Anterior cingulate cortex (tissue), 58 donors: ENCODE measurements at regions not wholly inside any gene's neighbourhood (a gene's known extent, or its start where the extent isn't known, plus 50 kb on each side); places are given as distances from the start of the nearest gene placed in this dataset.
"Not testable (repeated sequence)": the region's sequence is repeated elsewhere in the genome, so short reads cannot be mapped to it uniquely, and the experiment has no call there.

Experiments used
- DNase-seq, 58 donors: peaks; one replicate each; lab custom pipeline; 2025; lab: John Stamatoyannopoulos, UW

DNA sequence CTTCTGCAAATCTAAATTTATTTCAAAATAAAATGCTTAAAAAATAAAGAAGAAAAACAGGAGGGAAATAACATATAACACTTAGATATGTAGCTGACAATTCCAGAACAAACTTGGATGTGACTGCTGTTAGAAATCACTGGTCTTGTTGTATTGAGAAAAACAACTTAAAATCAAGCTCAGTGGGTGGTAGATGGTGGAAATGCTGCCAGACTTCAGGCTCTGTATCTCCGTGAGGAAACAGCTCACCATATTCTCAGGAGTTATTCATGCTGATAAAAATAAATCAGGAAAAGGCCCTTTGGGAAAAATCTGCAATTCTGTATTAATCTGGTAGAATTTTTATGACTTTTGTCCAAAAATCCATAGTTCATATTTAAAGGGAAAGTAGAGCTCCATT lies 477.6 kb downstream of the RAP2B start:
- peak in 6 of 58 donors; percentile 4 to 22 (median 10) for DNase-seq

DNA sequence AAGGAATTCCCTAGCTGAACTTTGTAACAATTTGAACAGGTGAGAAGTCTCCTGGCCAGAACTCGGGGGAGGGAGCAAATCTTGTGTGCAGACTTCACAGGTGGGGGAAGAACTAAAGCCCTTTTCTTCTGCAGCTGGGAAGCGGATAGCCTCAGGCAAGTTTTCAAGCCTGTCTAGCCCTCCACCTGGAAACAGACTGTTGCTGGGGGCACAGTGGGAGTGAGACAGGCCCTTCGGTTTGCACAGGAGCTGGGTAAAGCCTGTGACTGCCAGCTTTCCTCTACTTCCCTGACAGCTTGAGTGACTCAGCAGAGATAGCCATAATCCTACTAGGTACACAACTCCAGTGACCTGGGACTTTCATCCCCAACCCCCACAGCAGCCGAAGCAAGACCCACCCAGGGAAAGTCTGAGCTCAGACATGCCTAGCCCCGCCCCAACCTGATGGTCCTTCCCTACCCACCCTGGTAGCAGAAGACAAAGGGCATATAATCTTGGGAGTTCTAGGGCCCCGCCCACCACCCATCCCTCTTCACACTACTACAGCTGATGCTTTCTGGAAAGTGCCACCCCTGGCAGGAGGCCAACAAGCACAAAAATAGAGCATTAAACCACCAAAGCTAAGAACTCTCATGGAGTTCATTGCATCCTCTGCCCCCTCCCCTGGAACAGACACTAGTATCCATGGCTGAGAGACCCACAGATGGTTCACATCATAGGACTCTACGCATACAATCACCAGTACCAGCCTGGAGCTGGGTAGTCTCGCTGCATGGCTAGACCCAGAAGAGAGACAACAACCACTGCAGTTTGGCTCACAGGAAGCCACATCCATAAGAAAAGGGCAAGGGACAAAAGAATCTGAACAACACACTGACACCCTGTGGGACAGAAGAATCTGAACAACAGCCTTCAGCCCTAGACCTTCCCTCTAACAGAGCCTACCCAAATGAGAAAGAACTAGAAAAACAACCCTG lies 479.0 kb downstream of the RAP2B start:
- DNase-seq = no peak

GRCh38 chr3:153642576-153642975 lies 478.6 kb upstream of the ARHGEF26 start:
- DNase-seq = not testable (repeated sequence)

DNA sequence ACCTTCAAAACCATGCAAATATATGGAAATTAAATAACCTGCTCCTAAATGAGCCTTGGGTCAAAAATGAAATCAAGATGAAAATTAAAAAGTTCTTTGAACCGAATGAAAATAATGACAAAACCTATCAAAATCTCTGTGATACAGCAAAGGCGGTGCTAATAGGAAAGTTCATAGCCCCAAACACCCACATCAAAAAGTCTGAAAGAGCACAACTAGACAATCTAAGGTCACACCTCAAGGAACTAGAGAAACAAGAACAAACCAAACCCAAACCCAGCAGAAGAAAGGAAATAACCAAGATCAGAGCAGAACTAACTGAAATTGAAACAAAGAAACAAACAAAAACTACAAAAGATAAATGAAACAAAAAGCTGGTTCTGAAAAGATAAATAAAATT lies 477.7 kb upstream of the ARHGEF26 start:
- not testable (repeated sequence) for DNase-seq

DNA sequence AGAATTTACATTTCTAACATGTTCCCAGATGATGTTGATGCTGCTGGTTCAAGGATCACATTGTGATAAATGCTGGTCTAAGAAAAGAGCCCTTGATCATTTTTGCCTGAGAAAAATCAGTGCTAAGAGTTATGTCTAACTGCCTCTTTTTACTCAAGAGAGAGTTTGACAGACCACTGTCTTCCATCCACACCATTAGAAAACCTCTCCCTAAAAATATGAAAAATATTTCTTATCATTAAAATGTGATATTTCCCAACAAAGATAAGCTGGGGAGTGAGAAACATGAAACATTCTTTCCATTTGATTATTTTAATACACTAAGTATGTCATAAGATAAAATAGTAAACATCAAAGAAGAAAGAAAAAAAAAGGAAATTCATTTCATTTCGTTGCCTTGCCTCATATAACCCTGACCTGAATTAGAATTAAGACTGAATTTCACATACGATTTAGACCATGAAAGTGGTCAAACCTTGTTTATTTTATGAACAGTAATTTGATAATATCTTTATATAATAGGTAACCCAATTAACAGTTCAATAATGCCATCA lies 471.8 kb upstream of the ARHGEF26 start:
- no peak for DNase-seq

DNA sequence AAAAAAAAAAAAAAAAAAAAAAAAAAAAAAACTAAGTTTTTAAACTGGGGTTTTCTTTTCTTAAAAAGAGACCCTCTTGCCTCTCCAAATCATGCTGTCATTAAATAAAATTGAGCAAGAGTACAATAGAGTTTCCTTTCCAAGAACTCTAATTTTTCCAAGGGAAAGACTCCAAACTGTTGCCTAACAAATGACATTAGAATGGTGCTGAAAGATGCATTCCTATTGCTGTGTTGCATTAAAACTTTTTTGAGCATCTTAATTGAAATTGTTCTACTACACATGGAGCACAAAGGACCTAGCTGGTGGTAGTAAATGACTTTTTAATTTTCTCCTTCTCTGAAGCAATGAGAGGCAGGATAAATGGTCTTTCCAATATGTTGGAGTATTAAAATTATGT lies 469.1 kb upstream of the ARHGEF26 start:
- DNase-seq = no peak

- DNase-seq = no peak
Observed at GRCh38 chr3:153657046-153657445, 464.1 kb upstream of the ARHGEF26 start.

GRCh38 chr3:153657461-153657860 lies 463.7 kb upstream of the ARHGEF26 start:
- no peak for DNase-seq

GRCh38 chr3:153658136-153658535 lies 463.1 kb upstream of the ARHGEF26 start:
- no peak for DNase-seq

- no peak for DNase-seq
Observed at GRCh38 chr3:153666991-153667740, 454.0 kb upstream of the ARHGEF26 start.

- no peak for DNase-seq
Observed at GRCh38 chr3:153669527-153669926, 451.7 kb upstream of the ARHGEF26 start.

- no peak for DNase-seq
Observed at GRCh38 chr3:153670577-153670976, 450.6 kb upstream of the ARHGEF26 start.

GRCh38 chr3:153673853-153674252 lies 447.3 kb upstream of the ARHGEF26 start:
- DNase-seq = no peak

DNA sequence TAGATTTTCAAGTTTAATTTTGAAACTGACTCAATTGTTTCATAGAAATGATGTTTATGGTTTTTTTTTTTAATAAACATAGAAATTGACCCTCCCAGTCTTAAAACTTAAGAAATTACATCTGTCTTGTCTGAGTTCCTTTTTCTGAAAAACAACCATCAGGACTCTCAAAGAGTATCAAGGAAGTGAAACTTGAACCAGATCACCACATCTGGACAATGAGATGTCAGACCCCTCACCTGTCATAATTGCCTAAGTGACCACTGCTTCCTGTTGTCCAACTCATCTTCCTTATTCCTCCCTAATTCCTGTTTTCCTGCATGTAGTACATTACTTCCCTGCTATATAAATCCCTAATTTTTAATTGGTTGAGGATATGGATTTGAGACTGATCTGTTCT lies 441.5 kb upstream of the ARHGEF26 start:
- DNase-seq = no peak

DNA sequence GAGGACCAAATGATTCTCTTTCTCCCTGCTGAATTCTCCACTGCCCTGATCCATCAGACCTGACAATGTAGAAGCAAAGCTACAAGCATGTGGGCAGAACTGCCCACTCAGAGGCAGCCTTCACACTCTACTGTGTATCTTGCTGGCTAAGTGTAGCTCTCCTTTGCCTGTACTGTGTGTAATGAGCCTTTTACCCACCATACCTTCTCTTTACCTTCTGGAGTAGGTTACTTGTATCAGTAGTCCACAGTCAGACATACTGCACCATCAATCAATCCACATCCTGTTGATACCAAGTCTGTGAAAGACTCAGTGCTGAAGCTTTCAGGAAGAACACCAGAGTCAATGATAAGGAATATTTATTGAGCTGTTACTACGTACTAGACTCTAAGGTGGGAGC lies 440.7 kb upstream of the ARHGEF26 start:
- DNase-seq = no peak

- DNase-seq = no peak
Observed at GRCh38 chr3:153681057-153681456, 440.1 kb upstream of the ARHGEF26 start.

- no peak for DNase-seq
Observed at GRCh38 chr3:153688301-153689120, 432.7 kb upstream of the ARHGEF26 start.

DNA sequence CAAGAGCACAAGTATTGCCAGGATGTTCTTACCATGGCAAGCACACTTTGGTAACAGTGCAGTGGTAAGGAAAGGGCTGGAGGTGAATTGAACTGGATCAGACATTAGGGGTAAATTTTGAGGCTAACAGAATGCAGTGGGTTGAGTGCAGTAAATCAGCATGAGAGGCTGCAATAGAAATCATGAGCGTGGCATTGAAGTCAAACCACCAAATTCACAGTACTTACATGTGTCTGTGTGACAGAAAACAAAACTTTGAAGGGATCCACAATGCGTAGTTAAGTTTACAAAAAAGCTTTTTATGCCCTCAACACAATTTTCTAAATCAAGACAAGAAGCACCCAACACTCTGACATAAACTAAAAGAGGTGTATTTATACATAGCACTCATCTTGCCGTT lies 428.0 kb upstream of the ARHGEF26 start:
- no peak for DNase-seq

- DNase-seq = no peak
Observed at GRCh38 chr3:153702106-153702505, 419.1 kb upstream of the ARHGEF26 start.

GRCh38 chr3:153704115-153704514 lies 417.1 kb upstream of the ARHGEF26 start:
- DNase-seq = no peak
